GM10266 (cell line): ENCODE measurements at regions not wholly inside any gene's neighbourhood (a gene's known extent, or its start where the extent isn't known, plus 50 kb on each side); places are given as distances from the start of the nearest gene placed in this dataset.
"Not testable (repeated sequence)": the region's sequence is repeated elsewhere in the genome, so short reads cannot be mapped to it uniquely, and the experiment has no call there.

Experiments used
- DNase-seq: peaks from one replicate; pipeline ENCODE4 v3.0.0; 2012; ENCODE audit errors: extremely low spot score
- TF ChIP-seq, protein P1 (sequence below): IDR thresholded peaks from 2 replicates; pipeline ENCODE4 v1.5.1; 2012; ENCODE audit warnings: mild to moderate bottlenecking, low read depth; ENCODE audit not compliant: control insufficient read depth, insufficient read depth; ENCODE audit errors: missing control alignments

DNA sequence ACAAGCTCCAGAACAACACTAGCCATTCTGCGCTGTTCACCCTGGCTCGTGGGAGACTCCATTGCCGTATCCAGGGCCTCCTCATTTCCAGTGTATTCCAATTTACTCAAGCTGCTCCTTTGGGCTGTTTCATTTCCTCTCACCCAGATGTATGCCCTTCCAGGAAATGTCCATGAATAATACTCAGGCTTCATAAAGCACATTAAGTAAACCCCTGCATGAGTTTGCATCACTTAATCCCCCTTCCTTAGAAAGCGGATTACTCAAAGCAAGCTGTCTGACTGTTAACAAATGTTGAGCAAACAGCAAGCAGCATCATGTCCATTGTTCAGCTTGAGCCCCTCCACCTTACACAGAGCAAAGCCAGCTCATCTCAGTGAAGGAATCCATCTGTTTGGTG, 403.6 kb upstream of the PBX1 start:
- DNase-seq = no peak
- TF ChIP-seq, protein P1, sequence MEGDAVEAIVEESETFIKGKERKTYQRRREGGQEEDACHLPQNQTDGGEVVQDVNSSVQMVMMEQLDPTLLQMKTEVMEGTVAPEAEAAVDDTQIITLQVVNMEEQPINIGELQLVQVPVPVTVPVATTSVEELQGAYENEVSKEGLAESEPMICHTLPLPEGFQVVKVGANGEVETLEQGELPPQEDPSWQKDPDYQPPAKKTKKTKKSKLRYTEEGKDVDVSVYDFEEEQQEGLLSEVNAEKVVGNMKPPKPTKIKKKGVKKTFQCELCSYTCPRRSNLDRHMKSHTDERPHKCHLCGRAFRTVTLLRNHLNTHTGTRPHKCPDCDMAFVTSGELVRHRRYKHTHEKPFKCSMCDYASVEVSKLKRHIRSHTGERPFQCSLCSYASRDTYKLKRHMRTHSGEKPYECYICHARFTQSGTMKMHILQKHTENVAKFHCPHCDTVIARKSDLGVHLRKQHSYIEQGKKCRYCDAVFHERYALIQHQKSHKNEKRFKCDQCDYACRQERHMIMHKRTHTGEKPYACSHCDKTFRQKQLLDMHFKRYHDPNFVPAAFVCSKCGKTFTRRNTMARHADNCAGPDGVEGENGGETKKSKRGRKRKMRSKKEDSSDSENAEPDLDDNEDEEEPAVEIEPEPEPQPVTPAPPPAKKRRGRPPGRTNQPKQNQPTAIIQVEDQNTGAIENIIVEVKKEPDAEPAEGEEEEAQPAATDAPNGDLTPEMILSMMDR = no peak

DNA sequence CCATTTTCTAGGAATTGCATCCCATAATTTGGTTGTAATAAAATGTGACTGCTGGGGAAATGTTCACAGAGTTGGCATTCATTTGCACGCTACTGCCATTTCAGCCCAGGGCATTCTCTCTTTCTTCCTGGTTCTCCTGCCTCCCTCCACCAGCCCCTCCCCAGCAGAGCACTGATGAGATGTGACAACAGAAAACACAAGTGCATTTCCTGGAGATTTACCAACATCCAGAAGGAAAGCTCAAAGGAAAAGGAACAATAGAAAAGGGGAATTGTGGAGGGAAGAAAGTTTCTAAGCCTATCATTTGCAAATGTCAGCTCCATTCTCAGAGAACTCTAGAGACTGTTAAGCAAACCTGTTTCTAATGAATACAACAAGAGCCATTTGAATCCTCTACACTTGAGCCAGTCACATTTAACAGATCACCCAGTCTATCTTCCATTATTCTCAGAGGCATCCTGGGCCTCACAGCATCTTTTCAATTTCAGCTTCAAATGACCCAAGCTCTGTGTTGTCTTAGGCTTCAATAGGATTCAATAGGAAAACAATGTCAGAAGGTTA, 395.6 kb upstream of the PBX1 start:
- TF ChIP-seq, protein P1 = no peak
- DNase-seq = no peak

DNA sequence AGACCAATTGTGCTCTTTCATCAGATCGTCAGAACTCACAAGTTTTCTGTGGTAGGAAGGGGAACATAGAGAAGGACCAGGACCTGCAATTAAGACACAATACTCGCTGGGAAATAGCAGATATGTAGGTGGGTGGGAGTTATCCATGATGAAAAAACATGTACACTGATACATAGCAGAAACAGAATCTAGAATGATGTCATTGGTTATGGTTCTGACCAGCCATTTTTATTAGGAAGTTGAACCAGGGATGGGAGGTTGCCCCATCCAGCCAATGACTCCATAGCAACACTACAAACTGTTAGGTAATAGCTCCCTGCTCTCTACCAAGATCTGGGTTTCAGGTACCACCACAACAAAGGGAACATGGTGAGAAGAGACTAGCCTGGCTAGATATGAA, 393.5 kb upstream of the PBX1 start:
- TF ChIP-seq, protein P1 = no peak
- DNase-seq = no peak

DNA sequence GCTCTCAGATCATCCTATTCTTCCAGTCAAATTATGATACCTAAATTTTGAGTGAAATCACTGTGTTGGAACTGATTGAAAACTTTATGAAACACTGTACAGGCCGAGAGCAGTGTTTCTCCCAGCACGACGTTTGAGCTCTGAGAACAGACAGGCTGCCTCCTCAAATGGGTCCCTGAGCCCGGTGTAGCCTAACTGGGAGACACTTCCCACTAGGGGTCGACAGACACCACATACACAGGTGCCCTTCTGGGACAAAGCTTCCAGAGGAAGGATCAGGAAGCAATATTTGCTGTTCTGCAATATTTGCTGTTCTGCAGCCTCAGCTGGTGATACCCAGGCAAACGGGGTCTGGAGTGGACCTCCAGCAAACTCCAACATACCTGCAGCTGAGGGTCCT, 392.5 kb upstream of the PBX1 start:
- not testable (repeated sequence) for DNase-seq

DNA sequence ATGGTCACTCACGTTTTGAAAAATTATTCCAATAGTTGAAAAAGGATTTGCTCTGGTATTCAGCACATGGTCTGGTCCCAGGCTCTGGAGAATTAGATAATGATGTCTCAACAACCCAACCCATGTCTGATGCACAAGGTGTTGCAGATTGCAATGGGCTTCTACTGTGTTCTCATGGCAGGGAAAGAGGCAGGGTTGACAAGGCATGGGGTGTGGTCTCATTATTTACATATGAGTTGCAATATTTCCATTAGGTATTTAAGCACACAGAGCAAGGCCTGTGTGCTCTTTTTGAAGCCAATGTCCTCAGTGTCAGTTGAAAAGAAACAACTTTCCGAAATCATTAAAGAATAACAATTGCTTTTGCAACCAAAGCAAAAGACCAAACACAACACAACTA, 381.9 kb upstream of the PBX1 start:
- TF ChIP-seq, protein P1 = no peak
- DNase-seq = no peak

DNA sequence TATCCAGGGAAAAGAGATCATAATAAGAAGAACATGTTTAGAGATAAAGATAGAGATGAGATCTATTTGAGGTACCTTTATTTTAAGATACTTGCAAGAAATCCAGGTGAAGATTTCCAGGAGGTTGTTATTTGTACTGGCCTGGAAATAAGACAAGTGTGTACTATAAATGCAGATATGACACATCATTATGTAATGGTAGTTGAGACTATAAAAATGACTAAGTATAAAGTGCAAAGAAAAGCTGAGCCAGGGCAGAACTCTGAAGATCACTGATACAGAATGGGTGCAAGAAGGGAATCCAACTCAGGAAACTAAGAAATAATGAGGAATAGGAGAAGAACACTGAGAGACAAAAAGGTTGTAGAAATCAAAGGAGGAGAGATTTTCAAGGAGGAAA, 378.2 kb upstream of the PBX1 start:
- TF ChIP-seq, protein P1 = no peak
- no peak for DNase-seq

DNA sequence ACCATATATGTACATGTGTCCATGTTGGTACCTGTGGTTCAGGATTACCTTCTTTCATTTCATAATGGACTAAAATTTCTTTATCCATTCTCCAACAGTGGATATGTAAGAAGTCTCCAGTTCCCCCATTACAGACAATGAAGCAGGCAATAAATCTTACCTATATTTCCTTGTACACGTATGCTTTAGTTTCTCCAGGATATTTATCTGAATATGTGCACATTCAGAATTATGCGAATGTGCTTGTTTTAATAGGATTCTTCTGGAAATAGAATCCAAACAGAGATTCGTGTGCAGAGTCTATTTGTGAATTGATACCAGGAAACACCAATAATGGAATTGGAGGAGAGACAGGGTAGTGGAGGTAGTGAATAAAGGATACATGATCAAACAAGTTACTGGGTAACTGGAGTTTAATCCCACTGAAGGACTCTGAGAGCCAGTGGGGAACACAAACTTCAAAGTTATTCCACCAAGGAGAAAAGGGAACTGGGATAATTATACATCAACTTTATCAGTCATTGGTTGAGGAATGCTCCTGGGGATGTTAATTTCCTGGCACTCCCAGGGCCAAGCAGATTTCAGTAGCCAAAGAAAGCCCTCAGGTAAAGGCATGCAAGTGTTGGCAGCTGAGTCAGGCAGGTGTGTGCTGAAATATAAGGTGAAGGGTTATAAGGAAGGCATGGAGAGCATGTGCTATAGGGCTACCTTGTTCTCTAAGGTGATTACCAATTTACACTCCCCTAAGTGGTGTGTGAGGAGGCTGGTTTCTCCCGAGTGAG, 374.9 kb upstream of the PBX1 start:
- TF ChIP-seq, protein P1 = no peak

DNA sequence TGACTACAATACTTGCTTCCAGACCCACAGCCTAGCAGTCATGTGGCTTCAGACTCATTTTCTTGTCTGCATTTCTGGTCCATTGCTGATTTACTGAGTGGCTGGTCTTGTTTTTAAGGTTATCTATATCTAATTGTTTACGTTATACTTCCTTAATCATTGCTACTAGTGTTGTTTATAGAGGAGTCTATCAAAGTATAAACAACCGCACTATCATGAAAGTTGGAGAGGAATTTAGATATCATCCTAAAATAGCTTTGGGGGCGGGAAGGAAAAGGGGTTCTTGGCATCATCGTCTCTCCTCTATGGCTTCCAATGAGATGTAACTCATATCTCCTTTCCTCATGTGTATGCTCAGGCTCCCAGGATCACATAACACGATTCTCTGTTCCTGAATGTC, 372.1 kb upstream of the PBX1 start:
- no peak for DNase-seq

More for the DNA sequence above, 374.9 kb upstream of the PBX1 start:
- DNase-seq = no peak

More for the DNA sequence above, 372.1 kb upstream of the PBX1 start:
- TF ChIP-seq, protein P1 = no peak
